Muscle of arm (tissue), 1 donor: ENCODE measurements at regions not wholly inside any gene's neighbourhood (a gene's known extent, or its start where the extent isn't known, plus 50 kb on each side); places are given as distances from the start of the nearest gene placed in this dataset.
"Not testable (repeated sequence)": the region's sequence is repeated elsewhere in the genome, so short reads cannot be mapped to it uniquely, and the experiment has no call there.

ENCODE experiments used
- DNase-seq: peaks from one replicate; pipeline ENCODE4 v3.0.0-alpha.2; 2013

DNA sequence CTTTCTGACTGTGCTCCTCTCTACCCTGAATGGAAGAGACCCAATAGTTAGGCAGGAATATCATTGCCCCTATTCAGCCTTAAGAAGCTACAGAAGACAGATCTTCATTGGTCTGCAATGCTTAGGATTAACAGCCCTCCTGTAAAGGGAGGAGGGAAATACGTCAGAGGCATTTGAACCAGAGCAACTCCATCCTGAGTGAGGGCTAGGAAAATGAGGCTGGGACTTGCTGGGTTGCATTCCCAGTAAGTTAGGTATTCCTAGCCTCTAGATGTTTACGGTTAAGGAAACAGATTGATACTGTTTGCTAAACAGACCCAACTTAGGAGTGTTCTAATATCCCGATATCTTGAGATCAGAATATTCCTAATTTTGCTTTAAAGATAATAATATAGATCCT lies 63.5 kb downstream of the PCDH18 start:
- DNase-seq, result no peak

GRCh38 chr4:137467537-137467936 lies 64.8 kb downstream of the PCDH18 start:
- no peak for DNase-seq

- no peak for DNase-seq
Measured at GRCh38 chr4:137463377-137464003, 68.8 kb downstream of the PCDH18 start.

- no peak for DNase-seq
Measured at GRCh38 chr4:137455647-137456321, 76.5 kb downstream of the PCDH18 start.

DNA sequence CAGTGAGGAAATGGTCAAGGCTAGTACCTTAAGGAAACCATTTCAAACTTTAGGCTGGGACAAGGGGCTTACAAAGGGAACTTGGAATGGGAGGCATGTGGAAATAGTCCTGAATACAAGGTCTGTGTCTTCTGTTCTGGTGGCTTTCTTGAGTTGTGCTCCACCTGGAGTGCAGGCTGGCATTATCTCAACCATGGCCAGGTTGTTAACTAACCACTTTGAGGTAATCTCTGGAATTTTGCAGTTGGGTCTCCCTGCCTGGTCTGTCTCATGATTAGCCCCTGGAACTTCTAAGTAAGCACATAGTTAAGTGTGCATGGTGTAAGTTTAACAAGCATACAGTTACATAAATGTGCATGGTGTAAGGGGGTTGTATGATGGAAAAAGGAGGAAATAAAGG lies 77.5 kb downstream of the PCDH18 start:
- DNase-seq, result no peak

GRCh38 chr4:137452799-137453198 lies 79.5 kb downstream of the PCDH18 start:
- no peak for DNase-seq

DNA sequence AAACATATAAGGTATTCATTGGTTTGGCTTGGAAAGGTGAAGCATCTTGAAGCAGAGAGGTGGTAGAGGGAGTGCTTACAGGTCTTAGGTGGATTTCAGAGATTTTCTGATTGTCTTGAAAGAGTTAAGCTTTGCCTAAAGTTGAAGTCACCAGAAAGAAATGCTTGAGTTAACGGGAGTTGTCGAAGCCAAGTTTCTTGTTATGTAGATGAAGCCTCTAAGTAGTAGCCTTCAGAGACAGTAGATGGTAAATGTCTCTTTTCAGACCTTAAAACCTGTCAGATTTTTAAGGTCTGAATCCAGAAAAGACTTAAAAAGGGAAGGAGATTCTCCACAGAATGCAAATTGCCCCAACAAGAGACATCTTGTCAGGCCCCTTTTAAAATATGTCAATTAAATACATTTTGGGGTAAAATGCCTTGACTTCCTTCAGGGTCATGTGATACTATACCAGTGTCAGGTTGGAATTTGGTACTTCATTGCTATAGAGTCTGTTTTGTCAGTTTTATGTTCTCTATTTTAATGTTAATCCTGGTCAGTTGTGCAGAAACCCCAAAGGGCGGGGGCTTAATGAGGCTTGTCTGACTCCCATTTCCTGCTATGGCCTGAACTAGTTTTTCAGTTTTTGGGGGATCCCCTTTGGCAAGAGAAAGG lies 81.0 kb downstream of the PCDH18 start:
- no peak for DNase-seq

GRCh38 chr4:137448402-137448801 lies 83.9 kb downstream of the PCDH18 start:
- DNase-seq, result no peak

DNA sequence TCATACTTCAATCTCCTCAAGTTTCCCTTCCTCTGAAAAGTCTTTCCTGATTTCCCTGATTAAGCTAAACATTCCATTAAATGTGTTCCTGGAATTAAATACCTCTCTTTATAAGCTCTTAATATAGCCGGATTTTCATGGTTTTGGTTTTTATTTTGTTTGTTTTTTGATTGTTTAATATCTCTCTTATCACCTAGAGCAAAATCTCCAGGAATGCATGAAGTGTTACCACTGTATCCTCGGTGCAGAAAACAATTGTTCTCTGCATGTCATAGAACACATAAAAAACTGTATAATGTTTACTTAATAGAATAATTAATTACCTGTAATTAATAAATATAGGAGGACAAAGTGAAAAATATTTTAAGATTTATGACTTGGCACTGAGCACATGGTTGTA lies 86.2 kb downstream of the PCDH18 start:
- no peak for DNase-seq

DNA sequence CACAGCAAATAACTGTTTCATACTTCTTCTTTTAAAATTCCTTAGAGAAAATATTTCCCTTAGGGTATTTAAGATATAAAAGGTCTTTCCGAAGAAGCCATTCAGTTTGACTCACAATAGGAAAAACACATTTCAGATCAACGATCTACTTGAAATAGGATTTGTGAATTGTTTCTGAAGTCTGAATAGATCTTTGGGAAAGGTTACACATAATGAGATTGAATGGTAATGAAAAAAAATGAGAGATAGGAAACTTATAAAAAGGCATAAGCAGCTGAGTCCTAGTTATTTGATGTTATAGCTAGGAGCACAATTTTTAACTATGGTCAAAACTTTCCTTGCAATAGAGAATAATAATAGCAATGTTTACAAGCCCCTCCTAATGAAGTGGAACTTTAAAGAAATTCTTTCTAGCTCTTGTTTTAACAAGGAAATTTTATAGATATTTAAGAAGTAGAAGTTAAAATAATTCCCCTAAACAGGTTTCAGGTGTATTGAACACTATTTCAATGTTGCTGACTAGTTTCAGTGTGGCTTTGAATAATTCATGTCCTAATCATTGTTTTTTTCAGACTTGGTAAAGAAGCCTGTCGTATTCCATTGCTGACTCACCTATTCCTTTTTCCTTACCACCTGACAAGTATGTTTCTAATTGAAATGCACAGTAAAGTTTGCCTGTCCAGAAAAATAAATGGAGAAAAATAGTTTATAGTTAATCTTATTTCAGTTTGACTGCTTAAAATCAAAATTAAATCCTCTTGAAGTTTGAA lies 89.1 kb downstream of the PCDH18 start:
- no peak for DNase-seq

- DNase-seq, result peak; percentile 69
Measured at GRCh38 chr4:137432446-137433311, 99.6 kb downstream of the PCDH18 start.

- DNase-seq, result no peak
Measured at GRCh38 chr4:137430171-137430570, 102.1 kb downstream of the PCDH18 start.

- DNase-seq, result no peak
Measured at GRCh38 chr4:137427411-137427810, 104.9 kb downstream of the PCDH18 start.

- DNase-seq, result no peak
Measured at GRCh38 chr4:137425281-137425680, 107.0 kb downstream of the PCDH18 start.

- no peak for DNase-seq
Measured at GRCh38 chr4:137422666-137423065, 109.6 kb downstream of the PCDH18 start.

- no peak for DNase-seq
Measured at GRCh38 chr4:137421796-137422195, 110.5 kb downstream of the PCDH18 start.

GRCh38 chr4:137420901-137421396 lies 111.3 kb downstream of the PCDH18 start:
- no peak for DNase-seq

DNA sequence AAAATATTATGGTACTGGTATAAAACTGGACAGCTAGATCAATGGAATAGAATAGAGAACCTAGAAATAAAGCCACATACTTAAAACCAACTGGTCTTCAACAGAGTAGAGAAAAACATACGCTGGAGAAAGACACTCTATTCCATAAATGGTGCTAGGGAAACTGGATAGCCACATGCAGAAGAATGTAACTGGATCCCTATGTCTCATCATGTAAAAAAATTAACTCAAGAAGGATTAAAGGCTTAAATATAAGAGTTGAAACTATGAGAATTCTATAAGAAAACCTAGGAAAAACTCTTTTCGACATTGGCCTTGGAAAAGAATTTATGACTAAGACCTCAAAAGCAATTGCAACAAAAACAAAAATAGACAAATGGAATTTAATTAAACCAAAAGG lies 114.6 kb downstream of the PCDH18 start:
- DNase-seq, result no peak

GRCh38 chr4:137414802-137415201 lies 117.5 kb downstream of the PCDH18 start:
- DNase-seq, result no peak

GRCh38 chr4:137408527-137409177 lies 123.6 kb downstream of the PCDH18 start:
- no peak for DNase-seq

GRCh38 chr4:137405833-137406232 lies 126.5 kb downstream of the PCDH18 start:
- not testable (repeated sequence) for DNase-seq
